DND-41 (cell line): ENCODE measurements at regions not wholly inside any gene's neighbourhood (a gene's known extent, or its start where the extent isn't known, plus 50 kb on each side); places are given as distances from the start of the nearest gene placed in this dataset.

Experiments used
- EZH2 ChIP-seq: IDR thresholded peaks from 3 replicates; pipeline ENCODE4 v1.6.1; 2012; ENCODE audit warnings: borderline replicate concordance, low read depth, mild to moderate bottlenecking, moderate library complexity, low read length, inconsistent platforms; ENCODE audit not compliant: severe bottlenecking
- TF ChIP-seq, protein P1 (sequence below): IDR thresholded peaks from 2 replicates; pipeline ENCODE4 v1.5.1; 2012; ENCODE audit warnings: borderline replicate concordance, low read length, moderate library complexity, mild to moderate bottlenecking; ENCODE audit not compliant: poor library complexity, severe bottlenecking; ENCODE audit errors: extremely low read depth

DNA sequence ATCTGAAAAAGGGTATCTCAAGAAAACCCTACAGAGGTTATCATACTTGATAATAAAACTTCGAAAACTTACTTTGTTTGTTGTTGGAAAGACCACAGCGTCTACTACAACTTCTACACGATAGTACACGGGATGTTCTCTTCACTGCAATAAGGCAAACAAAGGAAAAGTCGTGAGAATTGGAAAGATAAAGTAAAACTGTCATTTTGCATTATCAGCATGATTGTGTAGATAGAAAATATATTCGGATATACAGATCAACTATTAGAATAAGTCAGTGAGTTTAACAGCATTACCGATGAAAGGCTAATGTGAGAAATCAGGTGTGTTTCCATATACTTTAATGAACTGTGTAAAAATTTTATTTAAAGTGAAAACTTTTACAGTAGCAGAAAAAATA is 287.4 kb downstream of the KLF6 start:
- TF ChIP-seq, protein P1, sequence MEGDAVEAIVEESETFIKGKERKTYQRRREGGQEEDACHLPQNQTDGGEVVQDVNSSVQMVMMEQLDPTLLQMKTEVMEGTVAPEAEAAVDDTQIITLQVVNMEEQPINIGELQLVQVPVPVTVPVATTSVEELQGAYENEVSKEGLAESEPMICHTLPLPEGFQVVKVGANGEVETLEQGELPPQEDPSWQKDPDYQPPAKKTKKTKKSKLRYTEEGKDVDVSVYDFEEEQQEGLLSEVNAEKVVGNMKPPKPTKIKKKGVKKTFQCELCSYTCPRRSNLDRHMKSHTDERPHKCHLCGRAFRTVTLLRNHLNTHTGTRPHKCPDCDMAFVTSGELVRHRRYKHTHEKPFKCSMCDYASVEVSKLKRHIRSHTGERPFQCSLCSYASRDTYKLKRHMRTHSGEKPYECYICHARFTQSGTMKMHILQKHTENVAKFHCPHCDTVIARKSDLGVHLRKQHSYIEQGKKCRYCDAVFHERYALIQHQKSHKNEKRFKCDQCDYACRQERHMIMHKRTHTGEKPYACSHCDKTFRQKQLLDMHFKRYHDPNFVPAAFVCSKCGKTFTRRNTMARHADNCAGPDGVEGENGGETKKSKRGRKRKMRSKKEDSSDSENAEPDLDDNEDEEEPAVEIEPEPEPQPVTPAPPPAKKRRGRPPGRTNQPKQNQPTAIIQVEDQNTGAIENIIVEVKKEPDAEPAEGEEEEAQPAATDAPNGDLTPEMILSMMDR: no peak
- TF ChIP-seq EZH2: no peak
